CD4-positive, alpha-beta T cell treated with Interleukin-4 for 4 hours (primary cell): ENCODE measurements at regions not wholly inside any gene's neighbourhood (a gene's known extent, or its start where the extent isn't known, plus 50 kb on each side); places are given as distances from the start of the nearest gene placed in this dataset.

ENCODE experiments used
- DNase-seq: peaks from one replicate; pipeline ENCODE4 v3.0.0-alpha.2; 2020

DNA sequence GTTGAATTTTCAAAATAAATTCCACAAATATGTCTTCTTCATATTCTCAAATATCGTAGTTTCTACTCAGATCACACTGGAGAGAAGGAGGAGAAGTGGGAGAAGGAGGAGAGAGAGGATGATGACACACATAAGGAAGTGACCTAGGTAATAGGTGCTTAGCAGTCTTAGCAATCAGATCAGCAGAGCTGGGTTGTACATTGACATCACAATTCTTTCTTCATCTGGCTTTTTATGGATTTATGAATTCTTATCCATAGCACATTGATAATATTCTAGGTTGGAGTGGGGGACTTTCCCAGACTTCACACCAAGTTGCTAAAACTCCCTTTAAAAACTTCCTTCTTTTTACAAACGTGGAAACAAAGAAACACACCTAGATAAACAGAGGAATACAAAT is 86.9 kb downstream of the FGF9 start:
- DNase-seq, result no peak

DNA sequence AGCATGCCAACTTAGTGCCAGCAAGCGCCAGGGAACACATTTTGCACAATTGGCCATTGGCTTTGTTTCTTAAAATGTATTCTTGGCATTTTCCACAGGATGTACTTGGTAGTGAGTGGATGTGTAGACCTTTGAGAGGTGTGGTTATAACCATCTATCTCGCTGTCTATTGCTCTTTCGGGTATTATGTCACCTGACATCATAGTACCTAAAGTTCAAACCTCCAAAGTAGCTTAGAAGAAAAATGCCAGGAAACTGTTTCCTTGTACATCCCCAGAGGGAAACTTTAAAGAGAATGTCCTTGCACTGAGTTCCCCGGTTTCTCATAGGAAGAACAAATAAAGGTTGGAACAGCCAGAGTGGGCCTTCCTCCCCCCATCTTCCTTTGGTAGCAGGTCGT is 87.6 kb downstream of the FGF9 start:
- no peak for DNase-seq

DNA sequence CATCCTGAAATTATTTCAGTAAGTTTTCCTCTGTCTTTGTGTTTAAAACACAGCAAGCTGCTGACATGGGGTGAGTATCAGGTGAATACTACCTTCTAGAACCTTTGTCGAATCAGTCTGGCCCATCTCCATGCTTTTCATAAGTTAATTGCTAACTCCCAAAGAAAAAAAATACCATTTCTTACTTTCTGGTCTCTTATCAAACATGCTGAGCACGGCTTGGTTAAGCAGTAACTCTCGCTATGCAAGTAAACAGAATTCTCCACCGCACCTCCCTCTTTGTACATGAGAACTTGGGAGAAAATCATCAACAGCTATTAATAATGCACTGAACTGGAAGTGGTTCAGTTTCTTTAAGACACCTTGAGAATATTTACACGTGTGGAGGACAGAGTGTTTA is 88.6 kb downstream of the FGF9 start:
- no peak for DNase-seq

DNA sequence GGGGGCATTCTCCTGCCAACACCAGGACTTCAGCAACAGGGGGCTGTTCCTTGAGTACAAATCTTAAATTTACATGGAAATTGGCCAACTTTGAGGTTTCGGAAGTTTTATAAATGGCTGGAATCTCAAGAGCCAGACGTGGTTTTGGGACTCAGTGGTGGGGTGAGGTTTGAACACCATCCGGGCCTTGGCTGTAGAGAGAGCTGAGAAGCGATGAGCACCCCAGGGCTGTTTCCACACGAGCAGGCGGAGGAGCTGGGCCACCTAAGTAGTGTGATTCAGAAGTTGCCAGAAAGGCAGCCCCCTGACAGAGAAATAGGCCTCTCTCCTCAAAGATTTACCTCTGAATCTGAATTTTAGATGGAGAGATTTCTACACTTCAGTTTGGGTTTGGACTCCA is 89.0 kb downstream of the FGF9 start:
- DNase-seq, result no peak

DNA sequence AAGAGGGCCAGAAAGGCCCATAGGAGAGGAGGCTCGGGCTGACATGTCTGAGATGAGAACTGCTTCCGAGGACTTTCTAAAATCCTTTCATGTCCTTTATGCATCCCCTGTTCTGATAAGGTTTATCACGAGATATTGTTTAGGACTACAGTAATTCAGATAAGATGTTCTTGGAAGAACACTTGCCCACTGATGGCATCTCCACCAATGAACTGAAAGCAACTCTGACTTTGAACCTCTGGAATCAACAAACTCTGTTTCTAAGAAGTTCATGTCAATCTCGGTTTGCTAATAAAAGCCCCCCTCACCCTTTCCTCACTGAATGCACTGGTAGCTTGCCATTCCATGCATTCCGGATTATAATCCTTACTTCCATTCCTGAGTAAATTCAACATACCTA is 90.9 kb downstream of the FGF9 start:
- DNase-seq, result no peak

DNA sequence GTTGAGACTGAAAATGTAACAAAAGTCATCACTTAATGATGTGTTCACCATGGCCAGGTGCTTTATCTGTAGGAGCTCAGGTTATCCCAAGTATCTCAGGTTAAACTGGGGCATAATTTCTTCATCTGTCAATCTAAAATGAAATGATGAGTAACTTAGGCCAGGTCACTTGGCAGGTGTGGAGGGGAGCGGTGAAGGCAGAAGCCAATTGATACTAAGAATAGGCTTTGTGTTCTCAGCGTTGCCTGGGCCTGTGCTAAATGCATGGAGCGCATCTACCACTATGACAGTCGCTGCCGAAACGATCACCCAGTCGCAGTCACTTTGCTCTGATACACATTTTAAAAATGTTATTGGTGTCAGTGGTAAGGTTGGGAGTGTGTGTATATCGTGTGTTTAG is 91.6 kb downstream of the FGF9 start:
- no peak for DNase-seq

DNA sequence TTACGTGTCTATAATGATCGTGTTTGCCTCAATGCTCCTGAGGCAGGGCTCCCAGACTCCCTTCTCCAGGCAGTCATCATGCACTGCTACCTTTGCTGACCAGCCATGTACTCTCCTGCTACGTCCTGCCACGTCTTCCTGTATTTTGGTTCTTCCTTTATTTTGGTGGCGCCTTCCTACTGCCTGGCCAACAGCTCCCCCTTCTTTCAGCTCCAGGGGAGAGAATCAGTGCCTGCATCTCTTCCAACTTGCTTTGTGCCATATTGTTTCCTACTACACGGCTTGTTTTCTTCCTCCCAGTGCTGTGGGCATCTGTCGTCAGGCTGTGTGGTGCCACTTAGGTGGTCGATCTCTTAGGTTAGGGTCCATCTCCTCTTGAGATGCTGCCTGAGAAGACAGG is 96.2 kb downstream of the FGF9 start:
- DNase-seq, result no peak

DNA sequence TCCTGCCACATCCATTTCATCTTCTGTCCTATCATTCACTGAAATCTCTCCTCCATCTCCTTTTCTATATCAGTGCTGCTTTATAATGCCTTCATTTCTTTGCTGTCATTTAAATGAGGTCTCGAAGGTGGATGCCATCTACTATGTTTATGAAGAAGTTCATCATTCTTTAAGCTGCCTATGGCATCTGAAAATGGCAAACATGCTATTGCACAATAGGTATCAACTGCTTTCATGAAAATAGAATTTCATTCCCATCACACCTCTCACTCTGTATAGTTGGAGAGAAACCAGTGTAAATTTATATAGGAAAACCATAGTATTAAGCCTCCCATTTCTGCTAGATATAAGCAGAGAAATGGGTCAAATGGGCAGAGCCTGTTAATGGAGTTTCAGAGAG is 100.2 kb downstream of the FGF9 start:
- no peak for DNase-seq

DNA sequence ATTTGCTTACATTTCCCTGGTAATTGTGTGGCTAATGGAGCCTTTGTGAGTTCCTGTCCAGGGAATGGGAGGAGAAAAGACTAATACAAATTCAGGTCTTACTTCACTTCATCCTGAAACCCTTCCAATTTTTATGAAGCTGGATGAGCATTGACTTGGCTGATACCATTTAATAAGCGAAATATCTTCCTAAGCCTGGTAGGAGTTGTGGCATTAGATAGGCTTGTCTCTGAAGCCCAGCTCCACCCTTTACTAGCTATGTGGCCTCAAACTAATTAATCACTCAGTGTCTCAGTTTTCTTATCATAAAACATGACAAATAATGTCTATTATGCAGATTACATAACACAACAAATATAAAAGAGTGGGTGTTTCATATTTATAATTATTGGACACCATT is 106.3 kb downstream of the FGF9 start:
- DNase-seq, result no peak

DNA sequence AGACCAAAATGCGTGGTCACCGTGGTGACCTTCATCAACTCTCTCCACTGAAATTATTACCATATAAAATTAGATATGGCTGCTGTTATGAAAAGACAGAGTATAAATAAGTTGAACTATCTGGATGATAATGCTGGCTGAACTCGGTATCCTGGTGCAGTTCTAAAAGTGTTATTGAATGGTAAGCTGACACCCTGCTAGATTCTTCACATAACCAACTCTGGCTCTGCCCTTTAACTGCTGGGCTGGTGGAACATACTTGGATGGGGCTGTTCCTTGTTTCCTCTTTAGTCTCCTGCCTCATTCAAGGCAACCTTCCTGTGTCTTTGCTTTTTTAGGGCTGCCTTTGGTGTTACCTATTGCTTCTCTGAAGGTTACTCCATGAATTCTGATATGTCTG is 106.9 kb downstream of the FGF9 start:
- DNase-seq, result no peak

DNA sequence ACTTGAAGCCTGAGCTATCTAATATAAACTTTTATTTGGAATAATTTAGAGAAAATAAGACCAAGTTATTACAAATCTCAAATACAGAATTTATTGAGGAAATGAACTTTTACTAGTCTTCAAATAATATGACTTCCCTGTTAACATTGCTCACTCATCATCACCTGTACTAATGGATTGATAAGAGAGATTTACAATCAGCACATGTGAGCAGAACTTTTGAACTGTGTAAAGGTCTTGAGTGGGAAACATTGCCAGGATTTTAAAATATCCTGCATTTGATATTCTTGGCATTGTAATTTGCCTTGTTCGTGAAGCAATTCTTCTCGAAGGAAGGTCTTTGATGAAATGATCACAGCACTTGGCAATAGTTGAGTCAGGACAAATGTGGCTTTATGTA is 111.9 kb downstream of the FGF9 start:
- no peak for DNase-seq

DNA sequence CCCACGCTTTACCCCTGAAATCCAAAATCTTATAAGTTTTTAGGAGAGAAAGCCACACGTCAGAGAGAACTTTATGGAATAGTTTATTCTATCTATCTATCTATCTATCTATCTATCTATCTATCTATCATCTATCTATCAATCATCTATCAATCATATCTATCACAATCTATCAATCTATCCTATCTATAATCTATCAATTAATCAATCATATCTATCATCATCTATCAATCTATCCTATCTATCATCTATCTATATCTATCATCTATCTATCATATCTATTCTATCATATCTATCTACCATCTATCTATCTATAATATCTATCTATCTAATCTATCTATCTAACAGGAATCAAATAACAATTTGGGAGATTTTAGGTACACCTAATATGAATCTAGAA is 115.1 kb downstream of the FGF9 start:
- no peak for DNase-seq

DNA sequence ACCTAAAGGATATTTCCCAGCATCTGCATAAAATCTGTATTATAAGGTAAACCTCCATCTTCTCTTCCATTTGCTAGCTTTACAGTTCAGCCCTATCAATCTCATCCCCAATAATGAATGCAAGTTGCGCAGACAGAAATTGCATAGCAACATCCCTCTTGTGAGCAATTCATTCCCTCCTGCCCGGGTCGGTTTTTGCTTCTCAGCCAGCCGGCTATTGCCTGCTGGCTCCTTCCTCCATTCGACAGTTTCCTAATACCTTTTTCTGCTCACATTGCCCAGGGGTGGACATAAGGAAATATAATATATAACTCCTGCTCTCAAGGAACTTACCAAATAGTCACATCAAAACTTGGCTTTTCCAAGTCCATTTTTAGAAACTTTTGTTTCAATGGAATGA is 125.2 kb downstream of the FGF9 start:
- no peak for DNase-seq

DNA sequence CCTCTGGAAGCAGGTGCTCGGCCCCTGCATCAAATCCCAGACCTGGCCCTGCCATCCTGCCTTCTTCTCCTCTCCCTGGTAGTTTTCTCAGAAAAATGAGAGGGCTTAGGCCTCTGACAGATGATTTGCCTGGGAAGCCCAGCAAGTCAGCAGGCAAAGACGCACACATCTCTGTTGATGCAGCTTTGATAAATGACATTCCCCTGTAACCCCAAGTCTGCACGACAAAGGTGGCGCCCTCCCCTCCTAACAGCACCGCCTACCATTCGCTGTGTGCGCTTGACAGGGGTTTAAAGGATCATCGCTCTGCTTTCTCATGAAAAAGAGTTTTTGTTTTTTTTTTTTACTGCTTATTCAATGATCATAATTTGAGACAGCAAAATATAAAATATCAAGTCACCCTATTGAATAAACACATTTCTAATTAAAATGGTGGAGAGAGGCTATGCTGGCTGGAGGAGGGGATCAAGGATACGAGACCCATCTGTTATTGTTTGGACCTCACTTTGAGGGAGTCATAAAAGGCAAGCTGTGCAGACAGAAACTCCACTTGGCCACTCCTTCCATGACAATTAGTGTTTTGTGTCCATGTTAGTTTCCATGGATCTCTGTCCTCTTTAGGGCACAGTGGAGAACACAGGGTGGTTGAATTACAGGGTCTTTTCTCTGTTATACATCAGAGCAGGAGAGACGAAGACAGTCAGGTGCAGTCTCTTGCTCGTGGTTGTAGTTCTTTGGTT is 126.1 kb downstream of the FGF9 start:
- DNase-seq, result no peak

DNA sequence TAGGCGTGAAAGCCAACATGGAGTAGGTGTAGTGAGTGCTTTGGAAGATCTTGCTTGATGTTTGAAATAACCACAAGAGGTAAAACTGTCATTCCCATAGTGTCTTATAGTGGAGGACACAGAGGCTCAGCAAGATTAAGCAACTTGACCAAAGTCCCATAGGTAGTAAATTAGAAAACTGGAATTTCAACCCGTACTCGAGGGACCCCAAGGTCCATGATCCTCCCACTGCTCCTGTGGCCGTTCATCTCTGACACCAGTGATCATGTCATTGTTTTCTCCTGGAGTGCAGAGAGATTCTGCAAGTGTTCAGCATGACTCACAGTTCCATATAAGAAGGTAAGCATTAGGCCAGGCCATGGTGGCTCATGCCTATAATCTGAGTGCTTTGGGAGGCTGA is 126.9 kb downstream of the FGF9 start:
- no peak for DNase-seq

DNA sequence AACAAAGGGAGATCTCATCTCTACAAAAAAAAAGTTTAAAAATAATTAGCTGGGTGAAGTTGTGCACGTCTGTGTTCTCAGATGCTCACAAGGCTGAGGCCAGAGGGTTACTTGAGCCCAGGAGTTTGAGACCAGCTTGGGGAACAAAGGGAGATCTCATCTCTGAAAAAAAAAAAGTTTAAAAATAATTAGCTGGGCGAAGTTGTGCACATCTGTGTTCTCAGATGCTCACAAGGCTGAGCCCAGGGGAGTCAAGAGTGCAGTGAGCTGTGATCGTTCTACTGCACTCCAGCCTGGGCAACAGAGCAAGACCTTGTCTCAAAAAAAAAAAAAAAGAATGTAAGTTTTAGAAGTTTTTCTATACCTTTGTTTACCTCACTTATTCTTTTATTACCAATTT is 127.3 kb downstream of the FGF9 start:
- DNase-seq, result no peak

DNA sequence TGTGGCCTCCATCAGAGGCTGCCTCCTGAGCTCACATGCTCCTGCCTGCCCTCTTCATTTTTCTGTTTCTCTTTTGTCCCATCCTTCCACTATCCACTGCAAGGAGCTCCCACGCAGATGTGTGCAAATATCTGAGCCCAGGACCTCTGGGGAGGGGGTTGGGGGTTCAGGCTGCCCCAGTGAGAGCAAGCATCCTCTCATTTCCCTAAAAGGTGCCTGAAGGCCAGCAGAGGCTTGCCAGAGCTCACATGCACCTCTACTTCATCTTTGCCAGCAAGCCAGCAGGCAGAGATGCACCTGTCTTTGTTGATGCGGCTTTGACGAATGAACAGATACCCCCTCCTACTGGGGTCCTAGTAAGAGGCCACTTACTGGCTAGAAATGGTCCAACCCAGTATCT is 128.8 kb downstream of the FGF9 start:
- no peak for DNase-seq

DNA sequence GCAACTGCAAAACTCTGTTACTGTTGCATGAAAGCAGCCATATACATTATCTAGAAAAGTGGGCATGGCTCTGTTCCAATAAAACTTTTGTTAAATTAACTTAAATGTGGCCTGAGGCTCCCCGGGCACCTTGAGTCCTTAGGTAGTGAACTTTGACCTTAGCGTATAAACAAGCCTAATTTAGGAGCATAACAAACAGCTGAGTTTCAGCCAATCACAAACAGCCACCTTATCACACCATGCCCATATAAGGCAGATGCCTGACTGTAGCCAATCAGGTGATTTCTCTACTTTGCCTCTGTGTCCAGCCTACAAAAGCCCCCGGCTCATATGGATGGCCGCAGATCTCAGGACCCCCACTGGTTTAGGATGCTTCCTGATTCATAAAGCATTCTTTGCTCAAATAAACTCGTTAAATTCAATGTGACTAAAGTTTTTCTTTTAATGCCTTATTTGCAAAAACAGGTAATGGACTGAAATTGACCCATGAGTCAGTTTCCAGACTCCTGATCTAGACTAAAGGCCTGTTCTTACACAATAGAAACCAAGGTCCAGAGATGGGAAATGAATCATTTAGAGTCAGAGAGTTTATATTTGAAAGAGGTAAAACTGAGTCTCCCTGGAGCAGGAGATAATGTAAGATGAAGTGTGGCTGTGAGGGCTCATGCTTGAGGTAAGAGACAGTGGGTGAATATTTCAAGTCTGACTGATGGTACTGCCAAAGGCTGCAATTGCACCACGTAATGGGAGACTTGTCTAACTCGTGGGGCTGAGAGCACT is 130.2 kb downstream of the FGF9 start:
- no peak for DNase-seq

DNA sequence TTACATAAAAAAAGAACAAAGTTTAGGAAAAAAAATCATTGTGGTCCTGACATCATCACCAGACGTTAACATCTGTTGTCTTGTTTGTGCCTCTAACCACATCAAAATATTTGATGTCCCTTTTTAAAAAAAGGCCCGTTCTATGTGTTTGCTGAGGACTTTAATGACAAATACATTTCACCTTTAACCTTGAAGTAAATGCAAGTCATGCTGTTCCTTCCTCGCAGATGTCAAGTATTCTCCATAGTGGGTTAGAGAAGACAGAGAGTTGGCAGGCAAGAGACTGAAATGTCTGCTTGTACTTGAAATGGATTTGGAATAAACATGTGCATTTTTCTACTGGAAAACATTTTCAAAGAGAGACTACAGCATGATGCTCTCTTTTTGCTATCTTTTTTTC is 134.9 kb downstream of the FGF9 start:
- no peak for DNase-seq

DNA sequence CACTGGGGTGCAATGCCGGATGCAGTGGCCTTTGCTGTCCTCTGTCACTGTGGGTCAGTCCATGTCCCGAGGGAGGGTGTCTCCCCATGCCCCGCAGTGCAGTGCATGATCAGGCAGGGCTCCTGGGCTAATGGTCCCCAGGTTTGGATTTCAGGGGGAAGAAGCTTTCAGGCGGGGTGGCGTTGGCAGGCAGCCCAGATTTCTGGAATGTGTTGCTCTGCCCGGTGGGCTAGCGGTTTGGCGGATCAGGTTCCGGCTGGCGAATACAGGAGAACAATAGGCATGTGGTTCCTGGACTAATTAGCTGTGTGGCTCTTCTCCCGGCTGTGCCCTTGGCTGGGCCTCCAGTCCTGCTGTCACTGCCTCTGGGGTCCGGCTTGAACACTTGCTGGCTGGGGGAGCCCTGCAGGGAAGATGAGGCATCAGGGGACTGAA is 141.3 kb downstream of the FGF9 start:
- DNase-seq, result no peak

DNA sequence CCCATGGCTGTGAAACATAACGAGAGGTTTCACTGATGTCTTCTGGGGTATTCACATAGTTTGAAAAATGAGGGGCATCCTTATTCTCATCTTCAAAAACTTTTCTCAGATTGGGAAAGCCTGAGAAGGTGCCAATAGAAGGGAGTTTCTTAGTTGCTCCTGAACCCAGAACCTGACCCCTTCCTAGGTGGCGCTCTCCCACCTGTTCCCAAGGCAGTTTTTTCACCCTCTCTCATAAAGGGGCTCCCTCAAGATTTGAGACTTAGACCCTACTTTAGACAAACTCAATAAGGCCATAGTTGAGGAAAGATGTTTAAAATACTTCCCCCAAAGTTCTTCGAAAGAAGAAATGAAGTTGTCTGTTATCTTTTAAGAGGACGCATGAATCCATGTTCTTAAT is 142.2 kb downstream of the FGF9 start:
- DNase-seq, result no peak

DNA sequence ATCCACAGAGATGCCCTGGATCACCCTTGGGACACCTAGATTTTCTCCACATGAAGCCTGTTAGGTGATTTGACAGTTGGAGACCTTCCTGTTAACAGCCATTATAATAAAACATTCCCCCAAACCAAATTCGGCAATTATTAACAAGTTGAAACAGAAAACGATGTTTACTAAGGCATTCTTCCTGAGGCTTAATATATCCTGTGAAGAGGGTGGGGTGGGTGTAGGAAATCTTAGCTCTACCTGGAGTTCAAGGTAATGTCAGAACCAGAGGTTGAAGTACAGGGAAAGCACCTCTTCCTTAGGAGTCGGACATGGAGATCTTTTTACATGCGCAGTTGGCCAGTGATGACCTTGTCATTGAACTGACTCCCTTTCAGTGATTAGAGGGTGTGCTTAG is 143.0 kb downstream of the FGF9 start:
- DNase-seq, result no peak

DNA sequence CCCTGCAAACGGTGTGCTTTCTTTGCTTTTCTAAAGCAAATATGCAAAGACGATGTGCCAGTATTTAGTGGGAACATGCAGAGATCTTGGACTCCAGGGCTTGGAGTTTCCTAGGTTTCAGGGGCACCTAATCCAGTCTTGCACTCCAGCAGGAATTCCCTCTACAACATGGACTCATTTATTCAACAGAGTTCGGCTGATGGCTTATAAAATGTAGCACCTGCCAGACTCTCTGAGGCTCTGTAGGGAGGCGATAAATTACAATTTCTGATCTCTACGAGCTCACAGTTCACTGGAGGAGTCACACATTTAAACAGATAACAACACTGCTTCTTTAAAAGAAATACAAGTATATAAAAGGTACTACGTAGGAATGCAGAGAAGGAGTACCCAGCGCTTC is 143.7 kb downstream of the FGF9 start:
- no peak for DNase-seq

DNA sequence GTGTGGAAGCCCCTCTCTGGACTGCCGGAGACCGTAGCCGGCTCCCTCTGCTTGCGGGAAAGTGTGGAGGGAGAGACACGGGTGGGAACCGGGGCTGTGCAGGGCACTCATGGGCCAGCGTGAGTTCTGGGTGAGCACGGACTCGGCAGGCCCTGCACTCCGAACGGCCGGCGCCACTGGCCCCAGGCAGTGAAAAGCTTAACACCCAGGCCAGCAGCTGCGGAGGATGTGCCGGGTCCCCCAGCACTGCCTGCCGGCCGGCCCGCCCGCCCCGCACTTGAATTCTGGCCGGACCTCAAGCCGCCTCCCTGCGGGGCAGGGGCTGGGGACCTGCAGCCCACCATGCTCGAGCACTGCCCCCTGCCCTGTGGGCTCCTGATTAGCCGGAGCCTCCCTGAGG is 147.0 kb downstream of the FGF9 start:
- no peak for DNase-seq

DNA sequence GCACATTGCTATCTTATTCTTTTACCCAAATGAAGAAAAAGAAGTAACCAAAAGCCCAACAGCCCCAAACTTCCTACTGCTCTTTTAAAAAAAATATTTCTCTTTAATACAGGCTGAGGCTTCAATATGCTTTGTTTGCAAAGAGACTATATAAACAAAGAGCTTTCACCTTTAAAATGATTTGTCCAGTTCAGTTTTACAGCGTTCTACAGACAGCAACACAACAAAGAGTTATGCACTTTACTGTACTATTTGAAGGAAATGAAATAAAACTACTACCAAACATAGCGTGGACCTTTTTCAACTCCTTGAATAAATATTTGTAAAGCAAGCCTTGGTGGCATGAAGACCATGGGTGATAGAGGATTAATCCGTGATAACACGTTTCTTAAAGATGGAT is 151.2 kb downstream of the FGF9 start:
- no peak for DNase-seq
